HEK293T (cell line): ENCODE measurements at regions not wholly inside any gene's neighbourhood (a gene's known extent, or its start where the extent isn't known, plus 50 kb on each side); places are given as distances from the start of the nearest gene placed in this dataset.

Experiments used
- FOXM1 ChIP-seq: fragments of 450-650 bp; IDR thresholded peaks from 2 replicates; pipeline ENCODE4 v1.6.1; 2017; ENCODE audit warnings: mild to moderate bottlenecking, borderline replicate concordance
- HDGF ChIP-seq: fragments of 450-650 bp; IDR thresholded peaks from 2 replicates; pipeline ENCODE4 v1.6.1; 2017; ENCODE audit warnings: antibody characterized with exemption, borderline replicate concordance
- LEF1 ChIP-seq: fragments of 450-650 bp; IDR thresholded peaks from 2 replicates; pipeline ENCODE4 v1.6.1; 2017; ENCODE audit warnings: mild to moderate bottlenecking, borderline replicate concordance
- SP1 ChIP-seq: fragments of 450-650 bp; IDR thresholded peaks from 2 replicates; pipeline ENCODE4 v1.6.1; 2017

DNA sequence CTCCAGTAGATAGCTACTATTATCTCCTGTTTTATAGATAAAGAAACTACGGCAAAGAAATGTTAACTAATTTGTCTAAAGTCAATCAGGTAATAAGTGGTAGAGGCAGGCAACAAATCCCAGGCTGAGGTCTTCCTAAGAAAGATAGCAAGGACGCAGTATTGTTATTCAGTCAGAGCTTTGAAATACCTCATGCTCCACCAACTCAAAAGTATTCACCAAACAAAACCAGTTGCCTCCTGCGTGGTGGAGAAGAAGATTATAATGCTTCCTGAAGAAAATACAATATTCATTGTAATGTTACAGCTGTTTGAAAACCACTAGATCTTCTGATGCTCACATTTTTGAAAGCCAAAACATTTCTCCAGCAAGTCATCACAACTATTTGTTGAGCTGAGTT, 138.2 kb upstream of the CNTN4 start:
- TF ChIP-seq FOXM1 (no peak), SP1 (no peak), HDGF (no peak), LEF1 (no peak)
